Thoracic aorta (tissue), 2 donors: ENCODE measurements at regions not wholly inside any gene's neighbourhood (a gene's known extent, or its start where the extent isn't known, plus 50 kb on each side); places are given as distances from the start of the nearest gene placed in this dataset.
A peak's percentile ranks its signal among the peaks of the same experiment; 100 is the strongest.

Experiments used
- ATAC-seq: fragments of 150-250 bp; one replicate; pipeline ENCODE4 v1.8.0; 2017; ENCODE audit warnings: low read depth; ENCODE audit not compliant: insufficient number of reproducible peaks, low FRiP score
- DNase-seq: peaks from one replicate; pipeline ENCODE4 v3.0.0-alpha.2; 2020; ENCODE audit warnings: low spot score
- H3K27ac ChIP-seq, 2 donors: fragments of 200-600 bp; sonication (generic); 1 replicate in 1 of 2; 2 replicates in 1 of 2; pipeline ENCODE4 v1.5.1; 2016; ENCODE audit warnings: mild to moderate bottlenecking in 2 of 2, moderate library complexity in 2 of 2
- H3K27me3 ChIP-seq: fragments of 200-600 bp; sonication (generic); replicated peaks from 2 replicates; pipeline ENCODE4 v1.6.0; 2016; ENCODE audit warnings: mild to moderate bottlenecking; ENCODE audit not compliant: insufficient read depth
- H3K36me3 ChIP-seq: fragments of 200-600 bp; sonication (generic); one replicate; pipeline ENCODE4 v1.5.1; 2016
- H3K4me1 ChIP-seq, 2 donors: fragments of 200-600 bp; sonication (generic); 1 replicate in 1 of 2; 2 replicates in 1 of 2; pipeline versions ENCODE4 v1.5.1 to v1.6.0; 2016; ENCODE audit warnings: low read depth in 2 of 2, mild to moderate bottlenecking in 1 of 2; ENCODE audit not compliant: control insufficient read depth in 1 of 2
- H3K4me3 ChIP-seq: fragments of 200-600 bp; sonication (generic); 2 replicates; pipeline ENCODE4 v1.5.1; 2016; ENCODE audit warnings: mild to moderate bottlenecking
- H3K9me3 ChIP-seq: fragments of 200-600 bp; sonication (generic); 2 replicates; pipeline ENCODE4 v1.5.1; 2016
- TF ChIP-seq, protein P1 (sequence below): fragments of 200-600 bp; sonication (generic); IDR thresholded peaks from one replicate; pipeline ENCODE4 v1.5.1; 2019; ENCODE audit warnings: antibody characterized with exemption

DNA sequence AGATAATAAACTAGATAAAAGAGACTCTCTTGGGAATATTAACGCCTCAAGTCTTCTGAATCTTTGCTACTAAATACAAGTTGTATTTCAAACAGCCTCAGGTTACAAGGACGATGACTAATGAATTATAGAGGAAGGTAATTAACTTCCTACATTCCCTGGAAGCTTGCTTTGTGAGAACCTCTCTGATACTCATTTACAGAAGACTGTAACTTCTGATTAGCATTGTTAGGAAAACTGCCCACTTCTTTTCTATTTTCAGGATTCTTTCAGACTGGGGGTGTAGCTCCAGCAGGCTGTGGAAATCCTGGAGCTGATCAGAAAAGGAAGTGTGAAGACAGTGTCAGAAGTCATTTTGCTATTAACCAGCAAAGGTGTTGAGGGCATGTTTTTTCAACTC, 316.7 kb upstream of the NPSR1 start:
- no peaks in the 10 kb centered on the region for H3K4me1 ChIP-seq
- H3K4me3 ChIP-seq = no peak overlapping the region
- H3K9me3 ChIP-seq = no peaks in the 10 kb centered on the region
- H3K36me3 ChIP-seq = no peaks in the 10 kb centered on the region
- ATAC-seq (no peak), DNase-seq (no peak)
- TF ChIP-seq, protein P1, sequence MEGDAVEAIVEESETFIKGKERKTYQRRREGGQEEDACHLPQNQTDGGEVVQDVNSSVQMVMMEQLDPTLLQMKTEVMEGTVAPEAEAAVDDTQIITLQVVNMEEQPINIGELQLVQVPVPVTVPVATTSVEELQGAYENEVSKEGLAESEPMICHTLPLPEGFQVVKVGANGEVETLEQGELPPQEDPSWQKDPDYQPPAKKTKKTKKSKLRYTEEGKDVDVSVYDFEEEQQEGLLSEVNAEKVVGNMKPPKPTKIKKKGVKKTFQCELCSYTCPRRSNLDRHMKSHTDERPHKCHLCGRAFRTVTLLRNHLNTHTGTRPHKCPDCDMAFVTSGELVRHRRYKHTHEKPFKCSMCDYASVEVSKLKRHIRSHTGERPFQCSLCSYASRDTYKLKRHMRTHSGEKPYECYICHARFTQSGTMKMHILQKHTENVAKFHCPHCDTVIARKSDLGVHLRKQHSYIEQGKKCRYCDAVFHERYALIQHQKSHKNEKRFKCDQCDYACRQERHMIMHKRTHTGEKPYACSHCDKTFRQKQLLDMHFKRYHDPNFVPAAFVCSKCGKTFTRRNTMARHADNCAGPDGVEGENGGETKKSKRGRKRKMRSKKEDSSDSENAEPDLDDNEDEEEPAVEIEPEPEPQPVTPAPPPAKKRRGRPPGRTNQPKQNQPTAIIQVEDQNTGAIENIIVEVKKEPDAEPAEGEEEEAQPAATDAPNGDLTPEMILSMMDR = no peak
- H3K27ac ChIP-seq = no peak overlapping the region
- no peaks in the 10 kb centered on the region for H3K27me3 ChIP-seq

DNA sequence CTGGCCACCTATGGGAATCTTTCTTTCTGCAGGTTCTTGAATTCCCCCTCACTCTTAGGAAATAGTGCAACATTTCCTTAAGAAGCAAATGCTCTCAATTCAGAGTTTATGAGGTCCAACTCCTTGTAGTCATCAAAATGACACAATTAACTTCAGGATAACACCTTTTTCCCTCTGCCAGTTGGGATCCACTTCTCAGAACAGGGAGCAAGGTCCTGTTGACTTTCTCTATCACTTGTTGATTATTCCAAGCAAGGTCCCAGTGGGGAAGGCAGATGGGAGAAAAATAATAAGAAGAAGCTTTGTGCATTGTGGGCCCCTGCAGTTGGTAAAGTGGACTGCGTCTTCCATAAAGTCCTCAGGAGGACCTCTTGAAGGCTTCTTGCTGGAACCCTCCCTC, 315.6 kb upstream of the NPSR1 start:
- no peaks in the 10 kb centered on the region for H3K27me3 ChIP-seq
- H3K4me1 ChIP-seq = no peaks in the 10 kb centered on the region
- ATAC-seq (no peak), DNase-seq (no peak)
- no peaks in the 10 kb centered on the region for H3K9me3 ChIP-seq
- H3K27ac ChIP-seq = no peak overlapping the region
- TF ChIP-seq, protein P1 = no peak
- no peaks in the 10 kb centered on the region for H3K36me3 ChIP-seq
- no peak overlapping the region for H3K4me3 ChIP-seq

DNA sequence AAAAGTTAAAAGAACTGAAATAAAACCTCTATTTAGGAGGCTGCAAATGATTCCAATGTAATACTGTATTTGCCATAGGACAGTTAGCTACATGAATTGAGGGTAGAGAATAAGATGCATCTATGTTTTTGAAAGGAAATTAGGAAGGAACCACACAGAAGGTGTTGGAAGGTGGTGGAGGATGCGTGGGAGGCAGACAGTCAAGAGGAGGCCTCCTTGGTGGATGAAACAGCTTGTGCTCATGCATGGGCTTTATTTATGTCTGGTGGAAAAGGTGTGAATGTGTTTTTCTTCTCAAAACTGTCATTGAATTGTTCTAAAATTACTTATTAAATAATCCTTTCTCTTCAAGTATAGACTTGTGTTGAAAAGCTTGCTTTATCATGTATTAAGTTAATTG, 314.4 kb upstream of the NPSR1 start:
- H3K36me3 ChIP-seq = no peaks in the 10 kb centered on the region
- H3K9me3 ChIP-seq = no peaks in the 10 kb centered on the region
- no peak overlapping the region for H3K27ac ChIP-seq
- DNase-seq (no peak), ATAC-seq (no peak)
- no peaks in the 10 kb centered on the region for H3K27me3 ChIP-seq
- TF ChIP-seq, protein P1 = no peak
- H3K4me3 ChIP-seq = no peak overlapping the region
- H3K4me1 ChIP-seq = no peaks in the 10 kb centered on the region

DNA sequence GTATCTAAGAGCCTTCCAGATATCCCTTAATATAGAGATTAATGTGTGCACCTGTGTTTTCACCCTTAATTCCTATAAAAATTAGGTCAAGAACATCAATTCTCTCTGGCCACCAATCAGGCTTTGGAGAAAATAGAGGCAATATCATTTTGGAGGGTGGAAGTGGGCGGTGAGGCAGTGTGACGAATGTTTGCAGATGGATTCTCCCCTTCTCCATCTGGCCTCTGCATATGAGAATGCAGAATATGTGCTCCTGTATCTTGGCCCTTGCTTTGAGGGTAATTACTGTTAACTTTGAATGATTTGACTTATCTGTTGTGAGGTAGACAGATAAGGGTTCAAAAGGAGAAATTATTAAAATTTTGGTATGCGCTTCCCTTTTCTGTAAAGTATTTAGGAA, 304.0 kb upstream of the NPSR1 start:
- Histone ChIP-seq H3K27ac (no peak overlapping the region), H3K4me1 (peaks cover 7 to 31% of the 10 kb centered on the region in 2 donors), H3K36me3 (no peaks in the 10 kb centered on the region), H3K4me3 (no peak overlapping the region), H3K27me3 (no peaks in the 10 kb centered on the region), H3K9me3 (no peaks in the 10 kb centered on the region)
- TF ChIP-seq, protein P1 = no peak
- DNase-seq (no peak), ATAC-seq (no peak)

DNA sequence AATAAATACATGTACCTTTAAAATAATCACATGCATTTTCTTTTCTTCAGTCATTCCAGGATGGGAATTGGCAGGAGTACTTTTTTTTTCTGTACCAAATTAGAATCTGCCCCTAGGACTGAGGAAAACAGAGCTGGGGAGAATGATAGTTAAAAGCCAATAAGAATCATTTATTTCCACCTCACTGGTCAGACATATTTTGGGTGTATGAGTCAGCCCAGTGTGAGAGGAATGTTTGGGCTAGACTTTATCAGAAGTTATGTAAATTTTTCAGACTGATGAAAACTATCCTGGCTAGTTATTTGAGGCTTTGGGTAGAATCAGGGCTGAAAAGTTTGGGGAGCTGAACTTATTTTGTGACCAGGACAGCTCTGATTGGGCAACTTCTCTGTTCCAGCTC, 303.1 kb upstream of the NPSR1 start:
- Histone ChIP-seq H3K27me3 (no peaks in the 10 kb centered on the region), H3K4me3 (no peak overlapping the region), H3K27ac (peak overlapping the region; percentile 58 to 68), H3K36me3 (no peaks in the 10 kb centered on the region), H3K4me1 (peaks cover 7 to 39% of the 10 kb centered on the region in 2 donors), H3K9me3 (no peaks in the 10 kb centered on the region)
- DNase-seq (no peak), ATAC-seq (no peak)
- TF ChIP-seq, protein P1 = no peak
